GM19023 (cell line): ENCODE measurements at regions not wholly inside any gene's neighbourhood (a gene's known extent, or its start where the extent isn't known, plus 50 kb on each side); places are given as distances from the start of the nearest gene placed in this dataset.

Experiments used
- ATAC-seq: cut with Tn5 transposase; IDR thresholded peaks from one replicate; pipeline ENCODE4 v1.9.1; 2021; ENCODE audit warnings: mild to moderate bottlenecking, moderate library complexity; ENCODE audit not compliant: unreplicated experiment

DNA sequence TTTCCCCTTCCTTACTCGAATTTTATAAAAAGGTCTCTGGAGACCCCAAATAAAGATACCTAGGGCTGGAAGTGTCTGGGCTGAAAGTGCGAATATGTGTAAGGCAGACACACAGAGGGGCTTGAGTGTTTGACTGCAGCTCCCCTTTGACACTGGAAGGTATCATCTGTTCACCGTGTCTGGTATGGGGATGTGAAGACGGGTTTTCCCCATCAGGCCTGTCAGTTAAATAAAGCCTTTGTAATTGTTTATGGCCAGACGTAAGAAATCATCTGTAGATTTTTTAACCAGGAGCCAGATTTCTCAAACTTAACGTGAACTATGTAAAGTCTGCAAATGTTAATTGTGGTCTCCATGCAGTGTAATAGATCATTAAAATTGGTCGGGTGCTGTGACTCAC is 1173.4 kb downstream of the AMY1C start:
- no peak for ATAC-seq

DNA sequence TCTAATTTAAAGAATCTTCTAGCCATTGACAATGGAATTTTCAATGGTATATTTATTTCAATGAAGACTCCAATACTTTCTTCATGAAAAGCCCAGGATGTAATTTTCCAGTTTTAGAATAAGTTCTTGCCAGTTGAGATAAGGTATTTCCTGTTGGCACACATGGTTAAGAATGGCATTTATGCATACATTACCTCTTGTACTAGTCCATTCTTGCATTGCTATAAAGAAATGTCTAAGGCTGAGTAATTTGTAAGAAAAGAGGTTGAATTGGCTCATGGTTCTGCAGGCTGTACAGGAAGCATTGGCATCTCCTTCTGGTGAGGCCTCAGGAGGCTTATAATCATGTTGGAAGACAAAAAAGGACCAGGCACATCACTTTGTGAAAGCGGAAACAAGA is 1179.6 kb downstream of the AMY1C start:
- no peak for ATAC-seq

DNA sequence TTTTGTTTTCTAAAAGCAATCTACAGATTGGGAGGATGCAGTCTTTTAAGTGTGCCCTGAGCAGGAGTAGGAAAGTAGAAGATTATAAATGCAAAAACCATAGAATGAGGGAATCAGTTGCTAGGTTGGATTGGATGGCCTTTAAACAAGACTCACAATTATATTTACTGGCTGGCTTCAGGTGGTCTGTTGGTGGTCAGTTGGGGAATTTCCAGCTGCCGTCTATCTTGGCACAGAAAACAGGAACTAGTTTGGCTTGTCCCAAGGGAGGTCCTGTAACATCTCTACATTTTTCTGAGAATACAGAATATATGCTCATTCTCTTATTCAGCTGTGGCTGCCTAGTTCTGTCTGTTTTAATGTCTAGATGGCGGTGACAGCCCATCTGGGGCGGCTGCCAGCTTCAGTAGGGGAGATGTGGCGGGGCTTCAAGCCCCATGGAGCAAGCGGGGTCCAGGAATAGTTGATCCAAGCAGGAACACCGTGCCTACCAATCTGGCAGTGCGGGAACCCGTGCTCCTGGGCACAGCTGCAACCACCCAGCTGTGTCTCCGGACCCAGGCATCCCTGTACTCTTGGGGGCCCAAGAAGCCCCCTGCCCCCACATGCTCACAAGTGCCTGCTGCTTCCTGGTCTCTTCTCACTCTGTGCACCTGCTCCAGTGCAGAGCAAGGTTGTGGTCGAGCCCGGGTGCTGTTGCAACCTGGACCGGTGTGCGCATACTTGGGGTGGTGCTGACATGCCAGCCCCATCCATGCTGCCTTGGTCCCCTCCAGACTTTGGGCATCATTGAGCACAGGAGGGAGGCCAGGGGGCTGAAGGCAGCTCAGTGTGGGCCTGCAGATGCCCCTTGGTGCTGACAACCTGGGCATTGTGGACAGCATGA is 1182.6 kb downstream of the AMY1C start:
- ATAC-seq: peak; percentile 52

DNA sequence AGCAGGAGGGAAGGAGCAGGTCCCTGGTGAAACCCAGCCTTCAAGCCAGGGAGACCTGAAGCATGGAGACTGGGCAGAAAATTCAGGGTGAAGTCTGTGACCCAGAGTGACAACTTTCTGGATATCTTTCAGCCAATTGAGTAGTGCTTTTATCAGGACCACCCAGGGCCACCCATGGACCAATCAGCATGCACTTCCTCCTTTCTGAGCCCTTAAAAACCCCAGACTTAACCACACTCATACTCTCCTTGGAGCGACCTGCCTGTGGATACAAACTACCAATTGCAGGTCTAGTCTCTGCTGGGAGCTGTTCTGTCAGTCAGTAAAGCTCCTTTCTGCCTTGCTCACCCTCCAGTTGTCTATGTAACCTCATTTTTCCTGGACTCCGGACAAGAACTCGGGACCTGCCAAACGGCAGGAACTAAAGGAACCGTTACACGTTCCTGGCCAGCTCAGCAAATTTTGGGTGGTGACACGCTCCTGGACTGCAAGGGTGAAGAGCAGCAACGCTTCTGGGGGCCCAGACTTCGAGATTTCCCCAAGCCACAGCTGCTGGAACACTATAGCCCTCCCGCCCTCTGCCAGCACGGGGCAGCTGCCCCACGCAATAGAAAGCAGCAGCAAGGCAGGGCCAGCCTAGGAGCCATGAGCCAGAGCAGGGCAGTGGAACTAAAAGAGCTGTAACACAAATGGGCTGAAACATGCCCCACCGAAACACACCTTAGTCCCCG is 1183.4 kb downstream of the AMY1C start:
- peak; percentile 29 for ATAC-seq

DNA sequence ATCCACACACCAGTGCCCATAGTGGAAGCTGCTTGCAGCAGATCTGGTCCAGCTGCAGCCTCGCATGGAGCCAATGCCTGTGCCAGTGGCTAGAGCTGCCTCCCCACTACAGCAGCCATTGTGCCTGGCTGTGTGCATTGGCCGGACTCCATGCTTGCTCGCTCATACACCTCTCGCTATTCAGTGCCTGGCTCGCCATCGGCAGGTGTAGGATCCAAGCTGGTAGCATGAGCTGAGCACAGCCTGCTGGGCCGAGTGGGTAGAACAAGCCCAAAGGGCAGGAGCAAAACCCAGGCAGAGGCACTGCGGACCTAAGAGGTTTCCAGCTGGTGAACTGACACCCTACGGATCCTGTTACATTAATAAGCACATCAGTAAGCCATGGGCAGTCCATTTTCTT is 1184.1 kb downstream of the AMY1C start:
- ATAC-seq: no peak

DNA sequence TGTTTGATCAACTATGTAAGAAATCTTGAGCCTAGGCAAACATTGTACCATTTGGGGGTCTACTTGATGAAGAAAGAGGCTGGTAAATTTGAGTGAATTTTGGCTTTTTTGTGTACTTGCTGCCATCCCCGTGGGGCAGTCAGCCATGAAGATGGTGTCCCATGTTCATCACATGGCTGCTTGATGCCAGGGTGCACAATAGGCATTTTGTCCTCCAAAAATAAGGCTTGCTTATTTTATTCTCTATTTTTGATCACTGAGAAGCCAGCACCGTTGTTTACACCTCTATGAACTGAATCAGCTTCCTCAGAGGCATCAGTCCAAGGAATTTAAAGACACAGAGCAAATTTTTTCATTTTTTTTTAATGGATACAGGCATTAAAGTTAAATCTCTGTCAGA is 1195.7 kb downstream of the AMY1C start:
- no peak for ATAC-seq

DNA sequence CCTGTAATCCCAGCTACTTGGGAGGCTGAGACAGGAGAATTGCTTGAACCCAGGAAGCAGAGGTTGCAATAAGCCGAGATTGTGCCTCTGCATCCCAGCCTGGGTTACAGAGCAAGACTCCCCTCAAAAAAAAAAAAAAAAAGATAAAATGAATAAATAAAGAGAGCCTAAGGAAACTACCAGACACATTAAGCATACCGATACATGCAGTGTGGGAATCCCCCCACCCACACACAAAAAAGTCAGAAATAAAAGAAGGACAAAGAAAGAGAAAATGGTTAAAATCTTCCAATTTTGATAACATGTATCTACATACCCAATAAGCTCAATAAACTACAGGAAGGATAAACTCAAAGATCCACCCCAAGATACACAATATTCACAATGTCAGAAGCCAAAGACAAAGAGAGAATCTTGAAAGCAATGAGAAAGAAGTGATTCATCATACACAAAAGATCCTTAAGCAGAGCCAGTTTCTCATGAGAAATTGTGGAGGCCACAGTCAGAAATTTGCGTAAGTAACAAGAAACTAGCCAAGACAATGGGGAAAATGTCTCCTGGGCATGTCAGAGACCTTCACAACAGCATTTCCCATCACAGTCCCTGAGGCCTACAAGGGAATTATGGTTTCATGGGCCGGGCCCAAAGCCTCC is 1197.0 kb downstream of the AMY1C start:
- peak; percentile 65 for ATAC-seq

DNA sequence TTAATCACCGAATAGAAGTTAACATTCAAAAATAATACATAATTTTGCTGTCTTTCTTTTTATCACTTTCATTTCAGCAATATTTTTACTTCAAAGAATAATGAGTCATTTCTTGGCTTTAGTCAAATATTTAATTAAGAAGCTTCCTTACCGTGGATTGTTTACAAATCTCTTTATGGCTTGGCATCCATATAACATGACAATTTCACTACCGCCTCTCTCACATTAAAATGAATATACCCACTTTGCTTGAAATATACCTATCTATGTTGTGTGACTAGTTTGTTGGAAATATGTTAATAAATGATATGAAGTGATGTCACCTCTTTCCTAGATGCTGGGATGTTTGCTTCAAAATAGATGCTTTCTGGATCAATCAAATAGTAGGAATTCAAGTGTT is 1203.9 kb downstream of the AMY1C start:
- no peak for ATAC-seq

DNA sequence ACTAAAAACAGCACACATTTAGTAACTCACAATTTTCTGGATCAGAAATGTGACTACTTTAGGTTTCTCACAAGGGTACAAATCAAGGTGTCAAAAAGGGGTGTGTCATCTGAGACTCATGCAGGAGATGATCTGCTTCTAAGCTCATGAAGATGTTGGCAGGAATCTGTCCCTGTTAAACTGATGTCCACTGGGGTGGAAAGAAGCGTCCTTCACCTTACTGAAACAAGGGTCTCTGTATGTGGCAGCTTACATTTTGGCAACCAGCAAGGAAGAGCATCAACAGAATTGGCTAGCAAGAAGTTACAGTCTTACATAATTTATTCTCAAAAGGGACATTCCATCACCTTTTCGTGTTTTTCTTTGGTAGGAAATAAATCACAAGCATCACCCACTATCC is 1223.8 kb downstream of the AMY1C start:
- no peak for ATAC-seq

DNA sequence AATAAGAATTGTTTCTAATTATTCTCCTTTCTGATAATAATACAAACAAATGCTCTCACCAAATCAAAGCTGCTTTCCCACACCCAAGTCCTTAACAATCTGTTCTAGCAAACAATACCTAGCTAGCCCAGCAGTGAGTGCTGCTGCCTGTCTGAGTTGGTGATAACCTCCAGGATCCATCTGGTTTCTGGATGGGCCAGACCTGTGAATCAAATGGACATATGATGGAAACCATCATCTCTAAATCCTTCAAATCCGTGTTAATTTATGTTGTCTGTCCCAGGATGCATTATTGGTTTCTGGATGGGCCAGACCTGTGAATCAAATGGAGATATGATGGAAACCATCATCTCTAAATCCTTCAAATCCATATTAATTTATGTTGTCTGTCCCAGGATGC is 1230.0 kb downstream of the AMY1C start:
- ATAC-seq: no peak

DNA sequence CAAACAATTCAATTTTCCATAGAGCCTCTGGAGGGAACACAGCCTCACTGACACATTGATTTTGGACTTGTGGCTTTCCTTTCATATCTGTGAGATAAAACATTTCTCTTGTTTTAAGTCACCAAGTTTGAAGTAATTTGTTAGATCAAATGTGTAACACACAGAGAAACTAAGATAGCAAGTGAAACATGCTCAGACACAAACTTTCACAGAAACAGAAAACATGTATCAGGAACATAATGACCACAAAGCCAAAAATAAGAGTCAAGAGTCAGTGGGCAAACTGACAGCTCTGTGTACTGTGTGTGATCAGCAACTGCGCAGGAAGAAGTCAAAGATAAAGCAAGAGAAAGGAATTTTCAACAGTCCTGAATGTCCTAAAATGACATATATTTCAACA is 1237.5 kb downstream of the AMY1C start:
- ATAC-seq: peak; percentile 99

DNA sequence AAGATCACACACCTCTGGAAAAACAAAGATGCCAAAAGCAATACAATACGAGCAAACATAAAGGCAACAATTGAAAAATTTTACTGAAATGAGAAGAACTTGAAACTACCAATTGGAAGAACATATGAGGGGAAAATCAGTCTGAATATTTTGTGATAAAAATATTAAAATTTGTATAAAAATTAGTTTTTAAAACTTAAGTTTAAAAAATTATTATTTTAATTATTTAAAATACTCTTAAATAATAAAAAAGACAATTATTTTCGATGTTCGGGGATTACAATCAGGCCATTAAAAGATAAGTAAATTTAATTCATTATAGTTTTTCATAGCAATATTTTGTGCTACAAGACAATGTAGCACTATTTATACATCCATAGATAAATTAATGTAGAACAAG is 1239.3 kb downstream of the AMY1C start:
- ATAC-seq: no peak

DNA sequence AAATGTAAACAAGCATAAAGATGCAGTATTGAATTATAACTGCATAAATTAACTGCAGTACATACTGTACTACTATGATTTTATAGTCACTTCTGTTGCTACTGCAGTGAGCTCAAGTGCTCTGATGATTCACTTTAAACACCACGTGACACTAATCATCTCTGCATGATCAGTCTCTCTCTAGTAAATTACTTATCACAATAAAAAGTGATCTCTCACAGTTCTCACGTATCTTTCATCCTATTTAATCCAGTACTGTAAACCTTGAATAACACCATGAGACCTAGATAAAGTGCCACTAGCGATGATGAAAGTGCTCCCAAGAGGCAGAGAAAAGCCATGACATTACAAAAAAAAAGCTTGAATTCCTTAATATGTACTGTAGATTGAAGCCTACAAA is 1242.0 kb downstream of the AMY1C start:
- ATAC-seq: no peak

DNA sequence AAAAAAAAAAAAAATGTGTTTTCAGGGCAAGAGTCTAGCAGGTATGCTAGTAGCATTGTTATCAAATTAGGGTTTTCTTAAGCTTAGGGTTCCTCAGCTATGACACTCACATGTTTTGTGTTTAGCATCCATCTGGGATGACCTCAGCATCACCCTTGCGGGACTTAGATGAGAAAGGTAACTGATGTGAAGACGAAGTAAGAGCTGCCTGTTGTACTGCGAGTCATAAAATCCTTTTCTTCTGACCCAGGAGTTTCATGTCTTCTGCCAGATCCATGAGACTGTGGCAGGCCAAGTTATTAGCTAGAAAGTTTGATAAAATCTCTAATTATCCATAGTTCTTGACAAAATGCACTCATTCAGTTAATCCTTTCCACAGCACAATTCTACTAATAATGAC is 1251.1 kb downstream of the AMY1C start:
- no peak for ATAC-seq

DNA sequence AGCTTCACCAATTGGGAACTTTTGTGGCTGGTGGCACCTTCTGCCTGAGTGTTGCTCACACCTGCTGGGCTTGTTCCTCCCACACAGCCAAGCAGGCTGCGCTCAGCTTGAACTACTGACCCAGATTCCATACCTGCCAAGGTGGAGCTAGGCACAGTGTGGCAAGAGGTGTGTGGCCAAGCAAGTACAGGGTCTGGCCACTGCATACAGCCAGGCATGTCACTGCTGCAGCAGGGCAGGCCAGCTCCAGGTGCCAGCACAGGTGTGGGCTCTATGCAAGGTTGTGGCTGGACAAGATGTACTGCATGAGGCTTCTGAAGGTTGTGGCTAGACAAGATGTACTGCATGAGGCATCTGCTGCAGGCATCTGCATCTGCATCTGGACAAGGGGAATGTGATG is 1254.8 kb downstream of the AMY1C start:
- no peak for ATAC-seq

DNA sequence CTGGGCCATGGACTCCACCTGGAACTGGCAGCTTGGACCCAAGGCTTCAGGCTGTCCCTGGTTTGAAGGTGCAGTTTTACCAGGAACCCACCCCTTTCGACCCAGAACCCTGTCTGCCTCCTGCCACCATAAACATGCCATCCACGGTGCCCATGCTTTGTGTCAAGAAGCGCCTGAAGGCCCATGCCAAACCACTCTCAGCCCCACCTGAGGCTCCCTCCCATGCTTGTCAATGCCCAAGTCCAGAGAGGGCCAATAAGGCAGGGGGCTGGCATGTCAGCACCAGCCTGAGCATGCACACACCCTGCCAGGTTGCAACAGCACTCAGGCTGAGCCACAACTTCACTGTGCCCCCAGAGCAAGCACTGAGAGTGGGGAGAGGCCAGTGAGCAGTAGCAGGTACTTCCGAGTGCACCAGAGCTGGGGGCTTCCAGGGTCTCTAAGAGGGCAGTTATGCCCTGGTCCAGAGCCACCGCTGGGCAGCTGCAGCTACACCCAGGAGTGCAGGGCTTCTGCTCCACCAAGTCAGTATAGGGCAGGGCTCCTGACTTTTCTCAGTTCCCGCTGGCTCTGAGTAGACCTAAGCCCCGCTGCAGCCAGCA is 1256.0 kb downstream of the AMY1C start:
- ATAC-seq: no peak

DNA sequence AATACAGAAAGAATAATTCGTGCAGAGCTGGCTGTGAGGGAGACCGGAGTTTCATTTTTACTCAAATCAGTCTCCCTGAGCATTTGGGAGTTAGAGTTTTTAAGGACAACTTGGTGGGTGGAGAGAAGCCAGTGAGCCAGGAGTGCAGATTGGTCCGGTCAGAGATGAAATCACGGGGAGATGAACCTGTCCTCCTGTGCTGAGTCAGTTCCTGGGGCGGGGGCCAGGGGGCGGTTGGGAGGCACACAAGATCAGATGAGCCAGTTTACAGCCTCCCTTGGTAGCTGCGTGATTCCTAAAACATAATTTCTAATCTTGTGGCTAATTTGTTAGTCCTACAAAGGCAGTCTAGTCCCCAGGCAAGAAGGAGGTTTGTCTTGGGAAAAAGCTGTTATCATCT is 1267.9 kb downstream of the AMY1C start:
- no peak for ATAC-seq

DNA sequence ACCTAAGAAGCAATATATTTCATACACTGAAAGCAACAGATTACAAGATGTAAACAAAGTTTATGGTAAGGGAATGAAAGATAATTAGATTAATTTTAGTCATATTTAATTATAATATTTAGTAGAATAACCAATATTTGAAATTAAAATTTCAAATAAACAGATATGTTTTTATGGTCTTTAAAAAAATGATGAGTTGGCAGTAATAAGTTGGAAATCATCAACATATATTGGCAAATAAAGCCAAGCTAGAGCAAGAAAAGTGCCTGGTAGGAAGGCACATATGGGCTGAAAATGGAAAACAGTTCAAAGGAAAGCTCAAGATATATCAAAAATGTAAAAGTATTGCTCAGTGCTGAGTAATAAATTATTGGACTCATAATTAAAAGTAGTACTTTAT is 1274.0 kb downstream of the AMY1C start:
- no peak for ATAC-seq

DNA sequence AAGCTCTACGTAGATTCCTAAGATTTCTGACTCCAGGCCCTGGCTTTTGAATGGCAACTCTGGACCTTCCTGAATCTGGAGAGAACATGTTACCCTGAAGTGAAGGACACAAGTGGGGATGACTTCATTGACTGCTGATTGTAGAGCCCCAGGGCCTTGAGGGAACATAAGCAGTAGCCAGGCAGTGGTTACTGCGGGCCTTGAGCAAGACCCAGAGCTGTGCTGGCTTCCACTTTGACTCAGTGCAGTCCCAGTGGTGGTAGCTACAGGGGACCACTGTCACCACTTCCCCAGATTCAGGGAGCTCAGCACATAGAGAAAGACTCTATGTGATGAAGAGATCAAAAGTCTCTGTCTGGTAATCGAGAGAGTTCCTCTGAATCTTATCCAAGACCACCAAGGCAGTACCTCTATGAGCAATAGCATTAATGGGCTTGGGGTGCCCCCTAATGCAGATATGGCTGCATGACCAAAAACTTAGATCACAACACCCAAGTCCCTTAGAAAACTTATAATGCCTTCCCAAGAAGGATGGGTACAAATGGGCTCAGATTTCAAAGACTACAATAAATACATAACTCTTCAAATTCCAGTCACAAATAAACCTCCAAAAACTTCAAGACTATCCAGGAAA is 1278.3 kb downstream of the AMY1C start:
- peak; percentile 67 for ATAC-seq

DNA sequence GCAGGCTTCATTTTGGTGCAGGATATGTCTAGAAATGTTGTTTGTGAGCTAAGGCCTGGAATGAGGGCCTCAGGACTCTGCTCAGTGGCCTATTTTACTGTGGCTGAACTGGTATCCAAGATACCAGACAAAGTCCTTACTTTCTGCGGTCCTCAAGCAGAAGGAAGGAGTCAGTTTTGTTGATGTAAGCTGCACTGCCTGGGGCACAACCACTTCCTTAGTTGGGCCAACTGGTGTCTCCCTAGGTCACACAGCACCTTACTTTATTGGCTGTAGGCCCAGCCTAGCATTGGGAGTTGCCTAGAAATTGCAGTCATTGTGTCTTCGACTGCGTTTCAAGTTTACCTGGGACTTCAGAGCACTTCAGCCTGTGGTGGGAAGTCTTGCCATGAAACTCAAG is 1322.7 kb downstream of the AMY1C start:
- ATAC-seq: no peak

DNA sequence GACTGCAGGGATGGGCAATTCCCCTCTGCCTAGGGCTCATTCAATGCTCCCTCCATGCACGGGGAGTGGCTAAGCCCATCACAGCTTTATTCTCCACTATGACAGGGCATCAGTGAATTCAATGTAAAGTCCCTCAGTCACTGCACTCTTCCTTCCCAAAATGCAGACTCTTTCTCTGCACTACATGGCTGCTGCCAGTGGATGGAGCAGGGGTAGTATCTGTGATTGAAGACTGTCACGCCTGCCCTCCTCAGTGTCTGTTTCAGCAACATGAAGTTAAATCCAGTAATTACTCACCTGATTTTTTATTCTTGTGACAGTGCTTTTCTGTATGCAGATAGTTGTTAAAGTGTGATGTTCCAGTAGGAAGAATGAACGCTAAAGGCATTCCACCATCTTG is 1323.2 kb downstream of the AMY1C start:
- no peak for ATAC-seq
